GM12801 (cell line): ENCODE measurements at regions not wholly inside any gene's neighbourhood (a gene's known extent, or its start where the extent isn't known, plus 50 kb on each side); places are given as distances from the start of the nearest gene placed in this dataset.

Source experiments
- TF ChIP-seq, protein P1 (sequence below): IDR thresholded peaks from one replicate; pipeline ENCODE4 v1.5.1; 2011; ENCODE audit warnings: control low read depth; ENCODE audit not compliant: insufficient read length; ENCODE audit errors: extremely low read depth

DNA sequence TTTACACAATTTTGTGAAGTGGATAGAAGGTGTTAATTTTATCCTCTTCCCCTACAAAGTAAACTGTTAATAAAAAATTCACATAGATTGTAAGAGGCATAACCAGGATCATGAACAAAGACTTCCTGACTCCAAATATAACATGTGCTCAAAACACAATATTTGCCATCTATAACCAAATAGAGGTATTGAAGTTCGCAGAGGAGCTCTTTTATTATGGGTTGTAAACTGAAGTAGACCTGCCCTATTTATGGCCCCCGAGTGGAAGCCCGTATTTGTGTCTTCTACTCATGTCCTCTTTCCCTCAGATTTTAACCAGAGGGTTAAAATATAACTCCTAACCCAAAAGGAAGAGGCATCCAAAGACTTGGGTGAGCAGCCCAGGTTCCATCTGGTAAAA, 285.6 kb upstream of the COL8A1 start:
- TF ChIP-seq, protein P1, sequence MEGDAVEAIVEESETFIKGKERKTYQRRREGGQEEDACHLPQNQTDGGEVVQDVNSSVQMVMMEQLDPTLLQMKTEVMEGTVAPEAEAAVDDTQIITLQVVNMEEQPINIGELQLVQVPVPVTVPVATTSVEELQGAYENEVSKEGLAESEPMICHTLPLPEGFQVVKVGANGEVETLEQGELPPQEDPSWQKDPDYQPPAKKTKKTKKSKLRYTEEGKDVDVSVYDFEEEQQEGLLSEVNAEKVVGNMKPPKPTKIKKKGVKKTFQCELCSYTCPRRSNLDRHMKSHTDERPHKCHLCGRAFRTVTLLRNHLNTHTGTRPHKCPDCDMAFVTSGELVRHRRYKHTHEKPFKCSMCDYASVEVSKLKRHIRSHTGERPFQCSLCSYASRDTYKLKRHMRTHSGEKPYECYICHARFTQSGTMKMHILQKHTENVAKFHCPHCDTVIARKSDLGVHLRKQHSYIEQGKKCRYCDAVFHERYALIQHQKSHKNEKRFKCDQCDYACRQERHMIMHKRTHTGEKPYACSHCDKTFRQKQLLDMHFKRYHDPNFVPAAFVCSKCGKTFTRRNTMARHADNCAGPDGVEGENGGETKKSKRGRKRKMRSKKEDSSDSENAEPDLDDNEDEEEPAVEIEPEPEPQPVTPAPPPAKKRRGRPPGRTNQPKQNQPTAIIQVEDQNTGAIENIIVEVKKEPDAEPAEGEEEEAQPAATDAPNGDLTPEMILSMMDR: no peak

DNA sequence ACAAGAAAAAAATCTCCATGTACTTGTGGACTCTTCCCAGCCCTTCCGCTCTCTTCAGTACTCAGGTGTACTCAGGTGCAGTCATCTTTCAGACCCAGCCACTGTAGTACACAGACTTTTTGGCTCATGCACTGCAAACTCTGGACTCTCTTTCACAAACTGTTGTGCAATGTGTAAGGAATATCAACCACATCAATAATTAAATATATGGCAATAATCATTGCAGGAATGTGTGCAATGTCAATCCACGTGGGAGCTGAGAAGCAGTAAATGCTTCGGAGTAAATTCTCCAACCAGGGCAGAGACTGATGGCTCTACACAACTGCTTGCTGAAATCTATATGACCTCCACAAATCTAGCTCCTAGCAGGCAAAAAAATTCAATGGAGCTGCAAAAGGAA, 287.3 kb upstream of the COL8A1 start:
- TF ChIP-seq, protein P1: no peak

DNA sequence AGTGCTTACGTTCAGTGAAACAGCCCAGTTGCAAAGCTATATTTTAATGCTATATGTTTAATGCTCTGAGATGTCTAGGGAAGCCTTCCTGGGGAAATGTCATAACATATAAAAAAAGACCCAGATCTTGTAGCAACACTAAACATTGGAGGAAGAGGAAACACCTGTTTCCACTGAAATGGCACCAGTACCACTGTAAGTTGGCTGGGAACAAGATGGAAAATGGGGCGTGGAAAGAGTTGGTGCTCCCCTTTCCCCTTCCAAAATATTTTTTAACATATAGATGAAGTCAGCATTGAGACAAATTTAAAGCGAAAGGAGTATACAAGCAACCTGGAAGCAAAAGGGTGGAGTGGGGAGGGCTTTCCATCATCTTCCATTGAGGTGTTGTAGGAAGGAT, 289.9 kb upstream of the COL8A1 start:
- TF ChIP-seq, protein P1: no peak

DNA sequence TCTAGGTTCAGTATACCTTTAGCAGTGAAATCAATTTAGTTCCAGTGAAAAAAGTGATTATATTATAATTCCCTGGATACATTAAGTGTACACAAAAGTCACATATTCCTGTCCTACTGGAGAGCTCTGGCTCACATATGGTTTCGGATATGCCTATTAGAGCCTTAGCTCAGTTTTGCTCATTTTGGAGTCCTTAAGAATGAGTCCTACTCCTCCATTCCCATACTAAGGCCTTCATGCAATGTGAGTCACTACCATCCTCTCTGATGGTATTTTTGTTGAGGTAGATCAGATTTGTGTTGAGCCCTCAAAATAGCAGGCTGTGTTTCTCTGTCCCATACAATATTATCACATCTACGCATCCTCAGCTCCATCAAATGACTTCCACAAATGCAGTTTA, 294.2 kb upstream of the COL8A1 start:
- TF ChIP-seq, protein P1: no peak

DNA sequence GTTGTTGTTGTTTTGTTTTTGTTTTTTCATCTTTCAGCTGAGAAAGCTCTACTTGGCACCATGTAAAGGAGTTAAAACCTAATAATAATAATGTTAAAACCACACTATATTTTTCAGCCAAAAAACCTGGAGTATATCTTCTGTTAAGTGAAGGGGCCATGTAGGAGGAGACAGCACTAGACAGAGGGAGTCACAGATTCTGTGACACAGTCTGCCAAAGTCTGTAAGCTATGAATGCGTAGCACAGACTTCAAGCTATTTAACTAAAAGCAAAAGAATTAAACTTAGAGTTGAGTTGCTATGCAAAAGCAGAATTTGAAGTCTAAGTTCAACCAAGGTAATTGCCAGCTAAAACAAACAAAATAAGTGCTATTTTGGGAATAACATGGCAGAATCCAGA, 296.0 kb upstream of the COL8A1 start:
- TF ChIP-seq, protein P1: no peak

DNA sequence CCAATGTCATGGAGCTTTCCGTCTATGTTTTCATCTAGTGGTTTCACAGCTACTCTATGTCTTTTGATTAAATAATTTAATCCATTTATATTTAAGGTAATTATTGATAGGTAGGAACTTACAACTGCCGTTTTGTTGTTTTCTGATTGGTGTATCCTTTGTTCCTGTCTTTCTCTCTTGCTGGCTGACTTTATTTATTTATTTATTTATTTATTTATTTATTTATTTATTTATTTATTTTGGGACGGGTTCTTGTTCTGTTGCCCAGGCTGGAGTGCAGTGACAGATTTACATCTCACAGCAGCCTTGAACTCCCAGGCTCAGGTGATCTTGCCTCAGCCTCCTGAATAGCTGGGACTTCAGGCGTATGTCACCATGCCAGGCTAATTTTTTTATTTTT, 299.2 kb upstream of the COL8A1 start:
- TF ChIP-seq, protein P1: no peak

DNA sequence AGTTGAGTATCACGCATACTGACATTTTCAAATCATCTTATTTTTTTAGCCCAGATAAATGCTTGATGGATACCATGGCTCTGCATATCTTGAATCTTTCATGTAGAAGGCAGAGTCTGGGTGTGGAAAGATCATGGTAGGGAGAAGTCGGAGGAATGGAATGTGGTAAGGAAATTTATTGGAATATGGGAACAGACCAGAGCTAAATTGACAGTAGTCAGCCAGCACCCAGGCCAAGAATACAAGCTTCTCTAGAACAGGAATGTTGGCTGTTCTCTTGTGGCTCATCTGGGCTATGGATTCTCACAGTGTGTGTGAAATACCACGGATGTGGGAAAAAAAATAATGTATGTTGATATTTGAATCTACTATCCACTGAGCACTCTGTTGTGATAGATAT, 305.7 kb upstream of the COL8A1 start:
- TF ChIP-seq, protein P1: no peak

DNA sequence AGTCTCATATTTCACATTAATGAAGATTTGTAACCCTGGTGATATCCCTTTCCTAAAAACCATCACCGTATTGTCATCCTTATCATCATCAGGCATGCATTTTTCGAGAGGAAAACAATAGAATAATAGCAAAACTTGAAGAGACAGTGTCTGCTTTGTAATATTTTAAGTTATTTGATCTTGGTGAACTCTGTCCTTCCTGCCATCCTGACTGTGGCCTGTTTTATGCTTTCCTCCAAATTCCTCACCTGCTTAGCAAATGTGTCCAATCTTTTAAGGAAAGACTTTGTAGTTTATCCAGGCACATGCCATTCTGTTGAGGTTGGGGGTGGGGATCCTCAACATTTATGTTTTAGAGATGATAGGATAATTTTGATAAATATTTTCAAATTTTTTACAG, 306.1 kb upstream of the COL8A1 start:
- TF ChIP-seq, protein P1: no peak
